ENCODE measurements at regions not wholly inside any gene's neighbourhood (a gene's known extent, or its start where the extent isn't known, plus 50 kb on each side); places are given as distances from the start of the nearest gene placed in this dataset.

GRCh38 chr9:23306731-23307130, 519.3 kb downstream of the ELAVL2 start:
- Histone ChIP-seq H3K4me3 (no peak overlapping the region), H3K4me1 (no peaks in the 10 kb centered on the region), H3K9me3 (no peaks in the 10 kb centered on the region), H3K27ac (no peak overlapping the region), H3K27me3 (no peaks in the 10 kb centered on the region), H3K36me3 (no peaks in the 10 kb centered on the region)
- DNase-seq (ENCODE audit: extremely low spot score in 2 of 2): no peak
- TF ChIP-seq POLR2AphosphoS5 (IDR thresholded peaks at IDR 0.05; ENCODE audit: insufficient read depth in 1 of 2, low read depth in 1 of 2) (no peak), CTCF (IDR thresholded peaks at IDR 0.05) (no peak), POLR2A (IDR thresholded peaks at IDR 0.05) (no peak)
- intact Hi-C loops (cut with DNase I): no loop called here

DNA sequence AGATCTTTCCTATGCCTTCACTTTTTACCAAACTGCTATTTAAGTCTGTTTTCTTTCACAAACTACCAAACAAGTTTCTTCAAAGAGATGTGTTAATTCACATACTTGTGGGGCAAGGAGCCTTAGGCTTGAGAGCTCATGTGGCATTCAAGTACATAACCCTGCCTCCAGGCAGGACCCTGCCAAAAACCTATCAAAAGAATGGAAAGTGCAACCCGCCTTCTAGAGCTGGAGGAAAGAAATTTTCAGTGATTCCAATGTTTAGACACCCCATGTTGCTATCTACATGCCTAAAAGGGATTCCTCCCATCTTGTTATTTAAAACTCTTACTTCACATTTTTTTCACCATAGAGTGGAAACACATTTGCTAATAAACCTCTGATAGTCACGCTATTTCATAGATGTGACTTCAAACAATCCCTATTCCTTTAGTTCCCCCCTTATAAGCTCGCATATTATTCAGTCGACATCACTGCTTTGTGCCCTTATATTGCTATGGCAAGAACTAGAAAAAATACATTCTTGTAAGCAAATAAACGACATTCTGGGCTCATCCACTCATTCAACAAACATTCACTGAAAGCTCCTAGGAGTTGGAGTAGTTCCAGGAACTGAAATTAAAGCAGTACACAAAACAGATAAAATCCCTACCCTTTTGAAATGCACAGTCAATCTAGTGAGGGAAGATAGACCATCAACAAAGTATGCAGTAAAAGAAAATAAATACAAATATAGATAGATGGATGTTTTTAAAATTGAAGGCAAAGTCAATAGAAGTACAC, 518.1 kb downstream of the ELAVL2 start:
- H3K4me1 ChIP-seq: no peaks in the 10 kb centered on the region
- H3K36me3 ChIP-seq: no peaks in the 10 kb centered on the region
- H3K27ac ChIP-seq: no peak overlapping the region
- no peaks in the 10 kb centered on the region for H3K9me3 ChIP-seq
- intact Hi-C loops (cut with DNase I): no loop called here
- DNase-seq (ENCODE audit: extremely low spot score in 2 of 2): no peak
- no peak overlapping the region for H3K4me3 ChIP-seq
- TF ChIP-seq POLR2A (IDR thresholded peaks at IDR 0.05): no peak
- no peak for TF ChIP-seq CTCF (IDR thresholded peaks at IDR 0.05)
- no peak for TF ChIP-seq POLR2AphosphoS5 (IDR thresholded peaks at IDR 0.05; ENCODE audit: insufficient read depth in 1 of 2, low read depth in 1 of 2)
- H3K27me3 ChIP-seq: no peaks in the 10 kb centered on the region

DNA sequence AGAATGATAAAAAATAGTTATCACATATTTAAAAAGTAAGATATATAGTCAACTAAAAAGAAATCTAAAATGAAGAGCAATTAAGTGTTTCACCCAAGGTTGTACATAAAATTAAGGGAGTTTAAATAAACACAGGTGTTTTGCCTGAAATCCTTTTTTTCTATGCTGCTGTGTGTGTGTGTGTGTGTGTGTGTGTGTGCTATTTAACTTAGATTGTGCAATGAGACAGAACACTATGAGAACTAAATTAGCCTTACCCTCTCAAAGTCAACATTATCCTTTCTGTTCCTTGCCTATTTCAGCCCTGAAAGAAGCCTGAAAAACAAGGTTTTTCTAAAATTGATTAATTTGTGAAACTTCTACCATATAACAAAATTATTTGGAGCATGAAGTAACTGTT, 516.2 kb downstream of the ELAVL2 start:
- H3K4me3 ChIP-seq: no peak overlapping the region
- no peaks in the 10 kb centered on the region for H3K4me1 ChIP-seq
- DNase-seq (ENCODE audit: extremely low spot score in 2 of 2): no peak
- H3K36me3 ChIP-seq: no peaks in the 10 kb centered on the region
- H3K27me3 ChIP-seq: no peaks in the 10 kb centered on the region
- H3K27ac ChIP-seq: no peak overlapping the region
- no peak for TF ChIP-seq POLR2AphosphoS5 (IDR thresholded peaks at IDR 0.05; ENCODE audit: insufficient read depth in 1 of 2, low read depth in 1 of 2)
- TF ChIP-seq POLR2A (IDR thresholded peaks at IDR 0.05): no peak
- TF ChIP-seq CTCF (IDR thresholded peaks at IDR 0.05): no peak
- intact Hi-C loops (cut with DNase I): no loop called here
- H3K9me3 ChIP-seq: no peaks in the 10 kb centered on the region

- Histone ChIP-seq H3K9me3 (no peaks in the 10 kb centered on the region), H3K27ac (no peak overlapping the region), H3K4me3 (no peak overlapping the region), H3K4me1 (no peaks in the 10 kb centered on the region), H3K27me3 (no peaks in the 10 kb centered on the region), H3K36me3 (no peaks in the 10 kb centered on the region)
- no peak for DNase-seq (ENCODE audit: extremely low spot score in 2 of 2)
- intact Hi-C loops (cut with DNase I): no loop called here
- TF ChIP-seq CTCF (IDR thresholded peaks at IDR 0.05) (no peak), POLR2A (IDR thresholded peaks at IDR 0.05) (no peak), POLR2AphosphoS5 (IDR thresholded peaks at IDR 0.05; ENCODE audit: insufficient read depth in 1 of 2, low read depth in 1 of 2) (no peak)
These were observed 511.8 kb downstream of the ELAVL2 start for GRCh38 chr9:23314247-23314646.

- no peak overlapping the region for H3K4me3 ChIP-seq
- H3K4me1 ChIP-seq: no peaks in the 10 kb centered on the region
- no peak overlapping the region for H3K27ac ChIP-seq
- H3K27me3 ChIP-seq: no peaks in the 10 kb centered on the region
- H3K9me3 ChIP-seq: no peaks in the 10 kb centered on the region
- no peak for TF ChIP-seq POLR2AphosphoS5 (IDR thresholded peaks at IDR 0.05; ENCODE audit: insufficient read depth in 1 of 2, low read depth in 1 of 2)
- TF ChIP-seq CTCF (IDR thresholded peaks at IDR 0.05): no peak
- no peak for TF ChIP-seq POLR2A (IDR thresholded peaks at IDR 0.05)
- no peaks in the 10 kb centered on the region for H3K36me3 ChIP-seq
- intact Hi-C loops (cut with DNase I): loop anchor here (5.0 kb wide), 1 partner anchor 508 kb away; the partner anchor contains the start of gene ELAVL2
- no peak for DNase-seq (ENCODE audit: extremely low spot score in 2 of 2)
These were observed 506.9 kb downstream of the ELAVL2 start for GRCh38 chr9:23319092-23319491.

Measured in vagina (tissue), 2 donors.